ENCODE measurements at regions not wholly inside any gene's neighbourhood (a gene's known extent, or its start where the extent isn't known, plus 50 kb on each side); places are given as distances from the start of the nearest gene placed in this dataset.

GRCh38 chr5:6926491-6927038, 213.3 kb downstream of the TENT4A start:
- TF ChIP-seq, protein P1, sequence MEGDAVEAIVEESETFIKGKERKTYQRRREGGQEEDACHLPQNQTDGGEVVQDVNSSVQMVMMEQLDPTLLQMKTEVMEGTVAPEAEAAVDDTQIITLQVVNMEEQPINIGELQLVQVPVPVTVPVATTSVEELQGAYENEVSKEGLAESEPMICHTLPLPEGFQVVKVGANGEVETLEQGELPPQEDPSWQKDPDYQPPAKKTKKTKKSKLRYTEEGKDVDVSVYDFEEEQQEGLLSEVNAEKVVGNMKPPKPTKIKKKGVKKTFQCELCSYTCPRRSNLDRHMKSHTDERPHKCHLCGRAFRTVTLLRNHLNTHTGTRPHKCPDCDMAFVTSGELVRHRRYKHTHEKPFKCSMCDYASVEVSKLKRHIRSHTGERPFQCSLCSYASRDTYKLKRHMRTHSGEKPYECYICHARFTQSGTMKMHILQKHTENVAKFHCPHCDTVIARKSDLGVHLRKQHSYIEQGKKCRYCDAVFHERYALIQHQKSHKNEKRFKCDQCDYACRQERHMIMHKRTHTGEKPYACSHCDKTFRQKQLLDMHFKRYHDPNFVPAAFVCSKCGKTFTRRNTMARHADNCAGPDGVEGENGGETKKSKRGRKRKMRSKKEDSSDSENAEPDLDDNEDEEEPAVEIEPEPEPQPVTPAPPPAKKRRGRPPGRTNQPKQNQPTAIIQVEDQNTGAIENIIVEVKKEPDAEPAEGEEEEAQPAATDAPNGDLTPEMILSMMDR (IDR thresholded peaks at IDR 0.05) = no peak
- no peak for TF ChIP-seq POLR2A (IDR thresholded peaks at IDR 0.05)
